GDM1 (cell line): ENCODE measurements at regions not wholly inside any gene's neighbourhood (a gene's known extent, or its start where the extent isn't known, plus 50 kb on each side); places are given as distances from the start of the nearest gene placed in this dataset.

Experiments
- DNase-seq: peaks from one replicate; lab custom pipeline; 2025; lab: John Stamatoyannopoulos, UW

DNA sequence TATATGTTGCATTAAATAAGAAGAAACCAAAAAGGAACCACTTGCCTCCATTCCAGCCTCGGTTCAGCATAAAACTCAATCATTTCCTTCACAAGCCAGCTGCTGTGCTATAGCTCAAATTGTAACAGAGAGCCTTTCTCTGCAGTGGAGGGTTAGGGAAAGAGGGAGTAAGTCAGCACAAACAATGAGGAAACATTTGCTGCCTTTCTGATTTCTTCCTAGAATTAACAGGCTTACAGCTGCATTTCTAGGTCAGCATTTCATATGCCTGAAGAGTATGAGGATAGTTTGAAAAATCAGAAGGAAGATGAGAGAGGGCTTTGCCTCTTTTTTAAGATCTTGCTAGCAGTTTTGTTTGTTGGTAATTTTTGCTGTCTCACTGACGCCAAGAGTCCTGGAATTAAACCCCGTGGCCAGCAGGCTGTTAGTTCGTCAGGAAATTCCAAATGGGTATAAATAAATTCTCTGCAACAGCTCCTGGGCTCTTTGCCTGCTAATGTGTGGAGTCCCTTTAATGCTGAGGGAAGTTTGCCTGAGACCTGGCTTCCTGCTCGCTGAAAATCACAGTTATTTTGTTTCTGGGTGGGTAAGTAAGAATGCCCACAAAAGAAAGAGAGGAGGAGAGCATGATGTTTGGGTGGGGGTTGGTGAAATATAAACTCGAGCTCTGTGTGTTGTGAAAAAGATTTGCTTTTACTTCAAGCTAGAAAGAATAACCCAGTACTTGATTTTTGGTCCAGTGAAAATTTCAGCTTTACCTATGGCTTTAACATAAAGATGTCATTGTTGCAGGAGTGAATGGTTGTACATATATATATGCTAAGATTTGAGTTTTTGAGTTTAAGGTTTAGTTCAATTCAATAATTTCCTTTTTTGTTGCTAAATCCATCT, 148.1 kb upstream of the DMRT1 start:
- no peak for DNase-seq

DNA sequence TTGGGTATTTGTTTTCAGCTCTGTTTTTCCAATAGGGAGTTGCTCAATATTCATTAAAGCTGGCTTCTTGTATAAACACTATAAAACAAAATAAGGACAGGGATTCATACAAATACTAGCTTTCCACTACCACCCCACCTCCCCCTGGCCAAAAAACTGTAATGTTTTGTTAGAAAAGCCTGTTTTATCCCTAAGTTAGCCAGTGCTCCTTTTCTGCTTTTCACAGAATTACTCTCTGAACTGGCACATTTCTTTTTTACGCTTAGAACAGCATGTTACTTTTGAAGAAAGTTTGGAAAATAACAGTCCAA, 147.4 kb upstream of the DMRT1 start:
- DNase-seq, result no peak

DNA sequence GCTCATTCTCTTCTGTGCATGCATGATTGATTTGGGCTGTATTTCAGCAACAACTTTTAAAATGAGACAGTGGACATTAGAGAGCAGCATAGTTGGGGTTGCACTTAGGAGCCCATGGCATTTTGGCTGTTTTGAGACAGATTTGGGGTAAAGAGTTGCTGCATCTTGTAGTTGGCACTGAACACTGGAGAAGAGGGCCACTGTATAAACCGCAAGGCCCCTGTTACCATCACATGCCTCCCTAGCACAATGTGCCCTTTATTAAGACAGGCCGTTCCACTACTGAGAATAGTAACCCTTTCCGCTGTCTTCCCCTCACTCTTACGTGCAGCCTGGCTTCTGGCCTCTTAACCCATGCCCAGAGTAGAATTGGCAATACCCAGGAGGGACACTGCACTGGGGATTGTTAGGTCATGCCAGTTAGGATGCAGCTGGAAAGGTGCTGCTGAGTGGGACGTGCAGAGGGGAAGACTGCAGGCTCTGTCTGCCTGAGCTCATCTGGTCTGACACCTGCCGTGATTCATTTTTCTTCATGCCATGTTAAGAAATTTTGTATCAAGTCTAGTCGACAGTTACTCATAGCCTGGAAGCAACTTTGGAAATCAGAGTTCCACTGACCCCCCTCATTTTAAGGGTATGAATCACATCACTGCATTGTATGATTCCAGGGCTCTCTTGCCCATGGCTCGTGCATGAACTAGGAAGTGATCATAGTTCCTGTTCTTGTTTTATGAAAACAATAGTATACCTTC, 146.9 kb upstream of the DMRT1 start:
- DNase-seq, result no peak

DNA sequence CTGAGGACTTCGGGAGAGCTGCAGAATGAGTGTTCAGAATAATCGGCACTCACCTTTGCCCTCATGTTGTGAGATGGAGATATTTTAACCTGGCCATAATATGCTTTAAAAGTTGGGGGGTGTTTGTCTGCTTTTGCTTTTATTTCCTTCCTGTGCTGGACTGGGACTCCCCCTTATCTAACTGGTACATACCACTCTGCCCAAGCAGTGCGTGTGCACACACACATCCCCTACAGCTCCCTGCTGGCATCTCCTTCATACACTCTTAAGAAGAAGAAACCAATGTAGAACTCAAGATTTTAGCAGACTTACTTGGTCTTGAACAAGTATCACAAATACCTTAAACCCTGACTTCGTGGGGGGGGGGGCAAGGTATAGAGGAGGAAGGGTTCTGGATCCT, 146.2 kb upstream of the DMRT1 start:
- DNase-seq, result no peak

DNA sequence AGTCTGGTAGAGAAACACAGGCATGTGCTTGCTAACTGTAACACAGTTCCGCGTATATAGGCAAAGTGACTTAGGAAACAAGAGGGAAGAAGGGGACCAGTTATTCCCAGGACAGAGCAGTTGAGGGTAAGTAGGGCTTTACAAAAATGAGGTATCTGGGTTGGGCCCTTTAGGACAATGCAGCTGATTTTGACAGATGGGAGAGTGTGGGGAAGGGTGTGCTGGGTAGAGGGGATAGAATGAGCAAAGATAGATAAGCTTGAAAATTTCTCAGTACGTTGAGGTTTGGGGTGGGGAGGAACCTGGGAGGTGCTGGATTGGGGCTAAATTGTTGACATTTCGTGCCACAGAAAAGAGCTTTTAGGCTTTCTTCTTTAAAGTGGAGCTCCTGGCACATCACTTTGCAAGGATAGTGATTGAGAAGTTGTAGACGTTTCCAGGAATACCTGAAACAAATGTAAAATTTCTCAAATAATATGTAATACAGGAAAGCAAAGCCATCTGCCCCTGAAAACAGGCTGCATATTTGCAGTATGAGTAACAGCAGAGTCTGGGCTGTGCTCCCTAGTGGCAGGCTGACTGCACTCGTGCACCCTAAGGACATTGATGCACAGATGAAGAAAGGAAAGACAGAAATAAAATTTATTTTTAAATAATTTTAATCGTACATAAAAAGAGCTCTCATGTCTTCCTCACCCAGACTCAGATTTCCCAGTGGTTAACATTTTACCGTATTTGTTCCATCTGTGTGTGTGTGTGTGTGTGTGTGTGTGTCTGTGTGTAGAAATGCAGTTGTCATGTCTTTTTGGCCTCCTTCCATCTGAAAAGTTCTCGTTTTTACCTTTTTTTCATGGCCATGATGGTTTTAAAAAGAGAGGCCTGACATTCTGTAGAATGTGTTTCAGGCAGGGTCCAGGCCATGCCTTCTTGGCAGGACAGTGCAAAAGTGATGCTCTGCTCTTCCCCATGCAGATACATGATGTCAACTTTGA, 144.9 kb upstream of the DMRT1 start:
- DNase-seq, result no peak

DNA sequence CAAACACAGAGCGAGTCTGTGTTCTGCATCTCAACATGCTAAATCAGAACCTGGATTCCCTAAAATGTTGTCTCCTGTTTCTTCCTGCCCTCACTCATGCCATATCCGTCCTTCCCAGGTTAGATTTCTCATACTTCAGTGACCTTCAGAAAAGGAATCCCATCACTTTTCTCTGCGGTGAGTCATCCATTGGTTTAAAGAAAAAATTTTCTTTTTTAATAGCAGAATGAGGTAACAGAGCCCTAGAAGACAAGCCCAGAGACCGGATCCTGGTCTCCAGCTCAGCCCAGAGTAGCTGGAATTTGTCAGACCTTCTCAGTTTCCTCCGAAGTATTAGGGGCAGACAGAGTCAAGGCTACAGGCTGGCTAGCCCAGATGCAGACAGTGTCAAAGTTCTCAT, 143.2 kb upstream of the DMRT1 start:
- DNase-seq, result no peak

DNA sequence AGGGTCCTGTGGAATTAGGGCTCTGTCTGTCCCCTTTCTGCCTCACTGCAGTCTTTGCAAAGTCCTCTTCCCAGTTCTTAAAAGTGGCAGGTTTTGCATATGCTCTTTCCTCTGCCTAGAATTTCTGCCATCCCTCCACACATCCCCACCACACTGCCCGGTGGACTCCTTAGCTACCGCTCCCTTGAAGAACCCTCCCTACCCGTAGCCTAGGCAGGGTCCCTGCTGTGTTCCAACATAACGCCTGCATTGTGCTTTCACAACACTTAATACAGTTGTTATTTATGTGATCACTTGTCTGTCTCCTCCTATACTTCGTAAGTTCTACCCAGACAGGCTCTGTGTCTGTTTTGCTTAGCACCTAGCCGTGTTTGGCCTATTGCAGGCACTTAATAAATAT, 142.5 kb upstream of the DMRT1 start:
- no peak for DNase-seq

DNA sequence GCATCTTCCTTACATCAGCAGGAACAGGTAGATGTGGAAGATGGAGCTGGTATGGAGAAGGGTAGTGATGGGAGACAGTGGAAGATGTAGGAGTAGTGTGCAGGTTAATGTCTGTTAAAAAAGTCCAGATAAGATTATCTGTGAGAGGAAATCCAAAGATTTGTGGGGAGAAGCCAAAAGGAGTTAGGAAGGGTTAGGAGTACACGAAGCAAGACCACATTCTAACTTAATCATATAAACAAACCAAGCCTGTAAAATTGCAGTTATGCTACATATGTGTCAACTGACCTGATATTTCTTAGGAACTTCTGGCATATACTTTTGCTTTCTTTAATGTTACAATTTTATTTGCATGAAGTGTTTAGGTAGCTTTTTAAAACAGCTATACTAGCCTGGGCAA, 142.1 kb upstream of the DMRT1 start:
- DNase-seq, result no peak

DNA sequence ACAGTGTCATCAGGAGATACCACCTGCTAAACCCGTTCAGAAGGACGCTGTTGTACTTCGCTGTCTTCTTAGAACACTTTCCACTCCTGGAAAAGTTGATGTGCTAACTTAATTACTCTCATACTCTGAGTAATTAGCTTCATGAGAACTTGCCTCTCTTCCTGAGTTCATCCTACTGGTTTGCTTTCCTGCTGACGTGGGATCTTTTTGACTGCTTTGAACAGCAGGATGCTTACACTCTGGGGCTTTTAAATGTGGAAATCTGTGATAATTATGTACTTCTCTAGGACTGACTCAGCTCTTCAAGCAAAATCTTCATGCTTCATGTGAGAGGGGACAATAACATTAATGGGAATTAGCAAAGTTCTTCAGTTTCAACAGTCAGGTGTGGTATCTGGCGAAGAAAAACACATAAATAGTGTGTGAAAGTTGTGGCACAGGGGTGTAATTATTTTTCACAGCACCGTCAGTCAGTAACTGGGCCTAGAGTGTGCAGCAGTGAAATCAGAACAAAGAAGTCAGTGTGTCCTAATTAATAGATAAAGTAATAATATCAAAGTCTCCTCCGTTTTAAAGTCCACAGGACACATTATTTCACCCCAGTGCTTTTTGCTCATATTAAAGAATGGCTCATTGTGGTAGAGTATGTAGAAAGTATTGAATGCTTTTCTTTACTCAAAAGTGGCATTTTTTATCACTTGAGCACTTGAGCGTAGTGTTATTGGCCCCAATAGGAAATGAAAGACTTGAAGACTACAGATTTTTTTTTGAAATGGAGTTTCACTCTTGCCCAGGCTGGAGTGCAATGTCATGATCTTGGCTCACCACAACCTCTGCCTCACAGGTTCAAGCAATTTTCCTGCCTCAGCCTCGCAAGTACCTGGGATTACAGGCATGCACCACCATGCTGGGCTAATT, 140.9 kb upstream of the DMRT1 start:
- no peak for DNase-seq

DNA sequence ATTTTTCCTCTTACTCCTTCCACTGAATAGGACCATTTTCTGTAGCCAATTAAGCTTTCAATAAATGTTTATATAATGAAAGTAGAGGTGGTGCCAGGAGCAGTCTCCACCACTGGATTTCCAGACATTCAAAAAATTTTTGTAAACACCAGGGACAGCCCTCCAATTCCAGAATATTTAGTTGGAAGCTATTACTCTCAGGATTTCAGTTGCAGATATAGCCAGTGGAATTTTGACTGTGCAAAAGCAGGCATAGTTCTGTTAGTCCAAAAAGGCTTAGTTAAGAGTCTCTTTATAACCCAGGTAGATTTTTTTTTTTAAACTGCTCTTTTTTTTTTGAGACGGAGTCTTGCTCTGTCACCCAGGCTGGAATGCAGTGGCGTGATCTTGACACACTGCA, 138.1 kb upstream of the DMRT1 start:
- no peak for DNase-seq

DNA sequence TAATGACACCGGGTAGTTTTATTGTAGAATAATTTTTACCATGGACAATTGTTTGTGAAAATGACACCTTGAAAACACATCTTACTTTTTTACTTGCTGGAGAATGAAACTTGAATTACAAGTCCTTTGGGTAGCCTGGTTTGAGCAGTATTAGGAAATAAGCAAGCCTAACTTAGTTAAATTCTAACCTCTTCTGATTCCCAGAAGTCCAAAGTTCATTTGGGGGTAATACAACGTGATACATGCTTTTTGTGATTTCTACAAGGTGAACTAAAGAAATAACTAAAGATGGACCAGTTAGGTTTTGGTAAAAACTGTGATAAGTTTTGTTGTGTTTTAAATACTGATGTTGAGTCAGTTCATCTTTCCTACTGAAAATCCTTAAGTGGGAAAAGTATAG, 135.4 kb upstream of the DMRT1 start:
- no peak for DNase-seq

DNA sequence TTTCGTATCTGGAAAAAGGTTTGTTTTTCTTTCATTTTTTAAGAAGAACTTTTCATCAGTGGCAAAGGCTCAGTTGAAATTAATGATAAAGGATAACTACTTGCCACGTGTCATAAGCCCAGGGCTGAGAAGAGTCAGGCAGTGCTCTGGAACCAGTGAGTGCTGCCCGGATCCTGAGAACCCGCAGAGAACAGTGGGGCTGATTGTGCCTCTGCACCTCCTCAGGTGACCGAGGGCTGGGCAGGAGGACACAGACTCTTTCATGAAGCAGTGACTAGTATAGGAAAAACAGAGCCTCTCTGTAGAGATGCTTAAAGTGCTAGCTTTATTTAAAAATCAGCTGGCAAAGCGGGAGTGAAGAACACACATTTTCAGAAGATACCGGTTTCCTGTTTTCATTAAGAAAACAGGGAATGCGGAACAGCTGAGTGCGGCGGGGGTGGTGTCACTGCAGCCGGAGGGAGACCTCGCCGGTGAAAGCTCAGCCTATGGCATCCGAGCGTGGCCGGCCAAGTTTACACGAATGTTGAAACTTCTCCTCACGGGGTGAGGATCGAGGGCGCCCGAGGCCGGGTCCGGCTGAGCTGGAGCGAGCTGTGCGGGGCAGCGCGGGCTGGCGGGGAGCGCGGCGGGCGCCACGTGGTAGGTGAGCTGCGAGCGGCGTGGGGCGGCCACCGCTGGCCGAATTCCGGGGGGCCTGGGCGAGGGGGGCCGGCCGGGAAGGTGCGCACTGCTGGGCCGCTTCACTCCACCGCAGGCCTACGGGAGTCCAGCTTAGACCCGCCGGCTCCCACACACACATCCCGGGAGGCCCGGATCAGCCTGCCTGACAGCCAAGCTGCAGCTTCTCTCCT, 134.7 kb upstream of the DMRT1 start:
- no peak for DNase-seq

DNA sequence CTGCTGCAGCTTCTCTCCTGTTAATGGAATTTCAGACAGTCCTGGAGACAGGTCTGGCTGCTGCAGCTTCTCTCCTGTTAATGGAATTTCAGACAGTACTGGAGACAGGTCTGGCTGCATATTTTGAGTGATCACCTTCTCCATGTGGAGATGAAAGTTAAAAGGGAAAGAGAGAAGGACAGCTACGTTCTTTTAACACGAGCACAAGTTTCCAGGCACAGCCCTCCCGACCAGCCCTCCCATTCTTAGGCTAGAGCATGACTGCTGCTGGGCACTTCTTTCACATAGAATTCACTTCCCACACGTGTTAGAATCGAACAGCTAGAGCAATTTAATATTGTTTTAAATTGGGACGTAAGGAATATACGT, 133.3 kb upstream of the DMRT1 start:
- DNase-seq, result no peak

DNA sequence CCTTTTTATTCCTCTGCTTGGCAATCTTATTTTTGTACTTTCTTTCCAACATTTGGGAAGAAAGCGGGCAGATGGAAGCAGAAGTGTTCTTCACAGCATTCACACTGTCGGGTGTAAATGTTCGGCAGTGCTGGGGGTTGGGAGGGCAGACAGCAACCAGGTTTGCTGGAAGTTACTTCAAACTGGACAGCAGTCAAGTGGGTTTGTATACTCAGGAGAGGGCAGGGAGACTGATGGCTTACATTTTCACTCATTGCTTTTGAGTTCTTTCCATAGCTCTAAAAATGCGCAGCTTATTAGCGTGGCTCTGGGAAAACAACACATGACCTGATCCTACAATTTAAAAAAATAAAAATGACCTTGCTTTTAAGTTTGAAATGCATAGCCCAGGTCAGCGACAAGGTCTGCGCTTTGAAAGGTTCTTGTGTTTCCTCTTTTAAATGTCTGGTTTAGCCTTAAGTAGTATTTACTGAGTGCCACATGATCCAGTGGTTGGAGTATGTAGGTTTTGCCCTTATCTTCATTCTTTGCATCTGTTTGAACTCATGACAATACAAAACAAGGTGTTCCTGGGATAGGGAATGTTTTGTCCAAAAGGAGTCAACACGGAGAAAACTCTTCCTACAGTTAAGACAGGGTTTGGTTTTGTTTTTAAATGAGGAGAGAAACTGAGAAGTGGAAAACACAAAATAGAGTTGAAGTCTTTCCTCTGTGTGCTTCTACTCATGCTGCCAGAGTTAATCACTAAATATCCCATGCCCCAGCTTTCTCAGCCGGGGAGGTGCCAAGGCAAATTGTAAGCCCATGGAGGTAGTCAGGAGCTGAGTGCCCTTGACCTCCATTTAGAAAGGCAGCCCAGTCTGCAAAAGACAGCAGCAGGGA, 132.7 kb upstream of the DMRT1 start:
- no peak for DNase-seq

DNA sequence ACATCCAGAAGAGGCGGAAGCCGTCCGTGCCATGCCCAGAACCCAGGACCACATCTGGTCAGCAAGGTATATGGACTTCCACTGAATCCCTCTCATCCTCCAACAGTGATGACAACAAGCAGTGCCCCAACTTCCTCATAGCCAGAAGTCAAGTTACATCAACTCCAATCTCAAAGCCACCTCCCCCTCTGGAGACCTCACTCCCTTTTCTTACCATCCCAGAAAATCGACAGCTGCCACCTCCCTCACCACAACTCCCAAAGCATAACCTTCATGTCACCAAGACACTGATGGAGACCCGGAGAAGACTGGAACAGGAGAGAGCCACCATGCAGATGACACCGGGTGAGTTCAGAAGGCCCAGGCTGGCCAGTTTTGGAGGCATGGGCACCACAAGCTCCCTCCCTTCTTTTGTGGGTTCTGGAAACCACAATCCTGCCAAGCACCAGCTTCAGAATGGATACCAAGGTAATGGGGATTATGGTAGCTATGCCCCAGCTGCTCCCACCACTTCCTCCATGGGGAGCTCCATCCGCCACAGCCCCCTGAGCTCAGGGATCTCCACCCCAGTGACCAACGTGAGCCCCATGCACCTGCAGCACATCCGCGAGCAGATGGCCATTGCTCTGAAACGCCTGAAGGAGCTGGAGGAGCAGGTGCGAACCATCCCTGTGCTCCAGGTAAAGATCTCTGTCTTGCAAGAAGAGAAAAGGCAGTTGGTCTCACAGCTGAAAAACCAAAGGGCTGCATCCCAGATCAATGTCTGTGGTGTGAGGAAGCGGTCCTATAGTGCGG, 130.3 kb upstream of the DMRT1 start:
- DNase-seq, result no peak

DNA sequence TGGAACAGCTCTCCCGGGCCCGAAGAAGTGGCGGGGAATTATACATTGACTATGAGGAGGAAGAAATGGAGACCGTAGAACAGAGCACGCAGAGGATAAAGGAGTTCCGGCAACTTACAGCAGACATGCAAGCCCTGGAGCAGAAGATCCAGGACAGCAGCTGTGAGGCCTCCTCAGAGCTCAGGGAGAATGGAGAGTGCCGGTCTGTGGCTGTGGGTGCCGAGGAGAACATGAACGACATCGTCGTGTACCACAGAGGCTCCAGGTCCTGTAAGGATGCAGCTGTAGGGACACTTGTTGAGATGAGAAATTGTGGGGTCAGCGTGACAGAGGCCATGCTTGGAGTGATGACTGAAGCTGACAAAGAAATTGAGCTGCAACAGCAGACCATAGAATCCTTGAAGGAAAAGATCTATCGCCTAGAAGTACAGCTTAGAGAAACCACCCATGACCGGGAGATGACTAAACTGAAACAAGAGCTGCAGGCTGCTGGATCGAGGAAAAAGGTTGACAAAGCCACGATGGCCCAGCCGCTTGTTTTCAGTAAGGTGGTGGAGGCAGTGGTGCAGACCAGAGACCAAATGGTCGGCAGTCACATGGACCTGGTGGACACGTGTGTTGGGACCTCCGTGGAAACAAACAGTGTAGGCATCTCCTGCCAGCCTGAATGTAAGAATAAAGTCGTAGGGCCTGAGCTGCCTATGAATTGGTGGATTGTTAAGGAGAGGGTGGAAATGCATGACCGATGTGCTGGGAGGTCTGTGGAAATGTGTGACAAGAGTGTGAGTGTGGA, 129.5 kb upstream of the DMRT1 start:
- DNase-seq, result no peak

DNA sequence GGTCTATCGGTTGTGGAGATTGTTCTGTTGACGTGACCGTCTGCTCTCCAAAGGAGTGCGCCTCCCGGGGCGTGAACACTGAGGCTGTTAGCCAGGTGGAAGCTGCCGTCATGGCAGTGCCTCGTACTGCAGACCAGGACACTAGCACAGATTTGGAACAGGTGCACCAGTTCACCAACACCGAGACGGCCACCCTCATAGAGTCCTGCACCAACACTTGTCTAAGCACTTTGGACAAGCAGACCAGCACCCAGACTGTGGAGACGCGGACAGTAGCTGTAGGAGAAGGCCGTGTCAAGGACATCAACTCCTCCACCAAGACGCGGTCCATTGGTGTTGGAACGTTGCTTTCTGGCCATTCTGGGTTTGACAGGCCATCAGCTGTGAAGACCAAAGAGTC, 128.9 kb upstream of the DMRT1 start:
- no peak for DNase-seq

DNA sequence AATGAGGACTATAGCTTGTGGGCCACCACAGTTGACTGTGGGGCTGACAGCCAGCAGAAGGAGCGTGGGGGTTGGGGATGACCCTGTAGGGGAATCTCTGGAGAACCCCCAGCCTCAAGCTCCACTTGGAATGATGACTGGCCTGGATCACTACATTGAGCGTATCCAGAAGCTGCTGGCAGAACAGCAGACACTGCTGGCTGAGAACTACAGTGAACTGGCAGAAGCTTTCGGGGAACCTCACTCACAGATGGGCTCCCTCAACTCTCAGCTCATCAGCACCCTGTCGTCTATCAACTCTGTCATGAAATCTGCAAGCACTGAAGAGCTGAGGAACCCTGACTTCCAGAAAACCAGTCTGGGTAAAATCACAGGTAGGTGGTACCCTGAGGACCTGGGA, 128.4 kb upstream of the DMRT1 start:
- DNase-seq, result no peak
